GM12878 (cell line): ENCODE measurements at regions not wholly inside any gene's neighbourhood (a gene's known extent, or its start where the extent isn't known, plus 50 kb on each side); places are given as distances from the start of the nearest gene placed in this dataset.

Experiments used
- ATAC-seq: fragments of 200-7000 bp; cut with Tn5 transposase; 3 replicates; pipeline ENCODE4 v1.9.1; 2020; ENCODE audit warnings: mild to moderate bottlenecking, moderate library complexity
- BruUV-seq: library from RNA; stranded (reverse); fragments of 400-500 nt; replicated peaks from 2 replicates; lab custom pipeline; 2021; lab: Mats Ljungman, UMichigan
- CTCF ChIA-PET: fragments of 300-600 bp; sonication (Branson Sonifier 250); formaldehyde crosslinking; extraction: SDS; loops from one replicate; lab custom pipeline; 2021; ENCODE audit warnings: inconsistent platforms; lab: Yijun Ruan, JAX
- POLR2A ChIA-PET: fragments of 350-600 bp; formaldehyde crosslinking; extraction: SDS; loops from one replicate; lab custom pipeline; 2021; ENCODE audit warnings: inconsistent platforms; lab: Charles Lee
- RAD21 ChIA-PET: fragments of 300-600 bp; sonication (Branson Sonifier 250); formaldehyde crosslinking; loops from one replicate; lab custom pipeline; 2023; ENCODE audit warnings: antibody characterized with exemption; ENCODE audit not compliant: unreplicated experiment; lab: Charles Lee
- SMC1A ChIA-PET: fragments of 300-600 bp; sonication (Branson Sonifier 250); formaldehyde crosslinking; loops from one replicate; lab custom pipeline; 2023; ENCODE audit not compliant: unreplicated experiment, uncharacterized antibody; lab: Charles Lee
- DNase-seq: peaks from one replicate; pipeline ENCODE4 v3.0.0-alpha.2; 2011; ENCODE audit warnings: low read depth, low spot score
- FAIRE-seq: peaks from 3 replicates; lab custom pipeline; 2011; peaks lifted over from hg19 to GRCh38; lab: Jason Lieb, UNC
- H2AFZ ChIP-seq: 2 replicates; pipeline ENCODE4 v1.6.0; 2011; ENCODE audit warnings: low read depth, low read length, control low read depth; ENCODE audit not compliant: control insufficient read depth
- H3K27ac ChIP-seq: 2 replicates; pipeline ENCODE4 v1.5.1; 2011; ENCODE audit warnings: control low read depth; ENCODE audit not compliant: control insufficient read depth, insufficient read depth
- H3K27me3 ChIP-seq, 2 experiments: replicated peaks in 1 of 2; 2 replicates each; pipeline versions ENCODE4 v1.6.0 to v1.6.1; 2011; ENCODE audit warnings: low read length in 1 of 2; ENCODE audit not compliant: control insufficient read depth in 2 of 2, insufficient read depth in 2 of 2
- H3K36me3 ChIP-seq, 2 experiments: 2 replicates each; pipeline ENCODE4 v1.5.1; 2011; ENCODE audit warnings: low read length in 1 of 2; ENCODE audit not compliant: control insufficient read depth in 2 of 2, insufficient read depth in 2 of 2
- H3K4me1 ChIP-seq: 2 replicates; pipeline ENCODE4 v1.6.1; 2011; ENCODE audit warnings: mild to moderate bottlenecking, low read length, moderate library complexity, mixed read lengths; ENCODE audit not compliant: control insufficient read depth, insufficient read depth
- H3K4me2 ChIP-seq: 2 replicates; pipeline ENCODE4 v1.6.0; 2011; ENCODE audit warnings: control low read depth; ENCODE audit not compliant: control insufficient read depth, insufficient read depth
- H3K4me3 ChIP-seq: fragments of 200-600 bp; sonication (generic); 2 replicates; pipeline ENCODE4 v1.5.1; 2016
- H3K79me2 ChIP-seq: 2 replicates; pipeline ENCODE4 v1.6.0; 2011; ENCODE audit warnings: low read length; ENCODE audit not compliant: control insufficient read depth, insufficient read depth
- H3K9ac ChIP-seq: 2 replicates; pipeline ENCODE4 v1.8.0; 2011; ENCODE audit warnings: low read length, control low read depth, mixed read lengths; ENCODE audit not compliant: control insufficient read depth, insufficient read depth
- H3K9me3 ChIP-seq: replicated peaks from 3 replicates; pipeline ENCODE4 v1.5.1; 2011; ENCODE audit warnings: mild to moderate bottlenecking, low read length; ENCODE audit not compliant: control insufficient read depth, insufficient read depth
- H4K20me1 ChIP-seq: 2 replicates; pipeline ENCODE4 v1.6.0; 2011; ENCODE audit not compliant: control insufficient read depth, insufficient read depth
- E4F1 ChIP-seq: fragments of 450-650 bp; IDR thresholded peaks from 2 replicates; pipeline ENCODE4 v1.6.1; 2018; ENCODE audit warnings: borderline replicate concordance, mild to moderate bottlenecking; ENCODE audit not compliant: partially characterized antibody
- ETV6 ChIP-seq, 2 experiments: fragments of 450-650 bp in 1 of 2; IDR thresholded peaks in 1 of 2; conservative IDR thresholded peaks in 1 of 2; 2 replicates each; pipeline ENCODE4 v1.6.1; 2014; ENCODE audit warnings: antibody characterized with exemption in 1 of 2, borderline replicate concordance in 1 of 2, low read depth in 1 of 2, mild to moderate bottlenecking in 1 of 2, moderate library complexity in 1 of 2
- LARP7 ChIP-seq: fragments of 450-650 bp; IDR thresholded peaks from 2 replicates; pipeline ENCODE4 v1.6.1; 2017; ENCODE audit warnings: mild to moderate bottlenecking
- POU2F2 ChIP-seq: IDR thresholded peaks from 3 replicates; pipeline ENCODE4 v1.6.1; 2011; ENCODE audit warnings: low read depth, mild to moderate bottlenecking, low read length, borderline replicate concordance
- TCF7 ChIP-seq: IDR thresholded peaks from 2 replicates; pipeline ENCODE4 v1.6.1; 2014; ENCODE audit warnings: antibody characterized with exemption, borderline replicate concordance
- WGBS: methylation state at CpG from one replicate; pipeline ENCODE4 v1.1.6; 2016; ENCODE audit warnings: low lambda C conversion rate; ENCODE audit not compliant: insufficient replicate concordance, insufficient coverage; ENCODE audit errors: missing lambda C conversion rate; 5-methylcytosine and 5-hydroxymethylcytosine counted together
- in situ Hi-C: fragments of 300-500 bp; cut with MboI; formaldehyde crosslinking; loops from 9 replicates; pipeline ENCODE4 v1.14.3; 2018; ENCODE audit warnings: mixed read lengths
- intact Hi-C: fragments of 100-400 bp; cut with micrococcal nuclease; formaldehyde crosslinking; loops from one replicate; pipeline ENCODE4 v1.14.2; 2022; ENCODE audit not compliant: unreplicated experiment

GRCh38 chr2:104215269-104216161 is 638.4 kb upstream of the POU3F3 start:
- no peak for TF ChIP-seq LARP7
- TF ChIP-seq POU2F2: no peak
- TF ChIP-seq TCF7: no peak
- no peak for TF ChIP-seq ETV6 (conservative IDR thresholded peaks at IDR 0.05 in 1 of 2, IDR thresholded peaks at IDR 0.05 in 1 of 2; ENCODE audit: borderline replicate concordance in 1 of 2, low read depth in 1 of 2)
- TF ChIP-seq E4F1: no peak
- Histone ChIP-seq H2AFZ (no peak overlapping the region), H3K9ac (no peak overlapping the region), H3K4me3 (no peak overlapping the region), H3K4me2 (no peak overlapping the region), H3K4me1 (no peaks in the 10 kb centered on the region), H3K36me3 (no peaks in the 10 kb centered on the region), H3K27me3 (no peaks in the 10 kb centered on the region), H3K27ac (no peak overlapping the region), H3K9me3 (no peaks in the 10 kb centered on the region), H4K20me1 (no peaks in the 10 kb centered on the region), H3K79me2 (no peaks in the 10 kb centered on the region)
- FAIRE-seq: no peak
- no peak for ATAC-seq
- POLR2A ChIA-PET: no interaction called here
- intact Hi-C loops (no loop called here), in situ Hi-C loops (no loop called here)
- 6% methylated on average over 14 of the region's 14 CpGs for WGBS
- no peak for DNase-seq
- SMC1A ChIA-PET: no interaction called here
- RAD21 ChIA-PET: no interaction called here
- CTCF ChIA-PET: no interaction called here
- BruUV-seq: no TSS peak
